KMS-11 (cell line): ENCODE measurements at regions not wholly inside any gene's neighbourhood (a gene's known extent, or its start where the extent isn't known, plus 50 kb on each side); places are given as distances from the start of the nearest gene placed in this dataset.

ENCODE experiments used
- H2AFZ ChIP-seq: fragments of 200-600 bp; sonication (generic); 2 replicates; pipeline ENCODE4 v1.6.1; 2016; ENCODE audit warnings: antibody characterized with exemption, mixed run types, low read depth
- H3K27ac ChIP-seq: fragments of 200-600 bp; sonication (generic); 2 replicates; pipeline ENCODE4 v1.6.1; 2016; ENCODE audit warnings: mild to moderate bottlenecking, mixed run types
- H3K27me3 ChIP-seq: fragments of 200-600 bp; sonication (generic); 2 replicates; pipeline ENCODE4 v1.6.1; 2017; ENCODE audit warnings: mild to moderate bottlenecking, low read depth, mixed run types, moderate library complexity; ENCODE audit not compliant: insufficient read depth
- H3K36me3 ChIP-seq: fragments of 200-600 bp; sonication (generic); 2 replicates; pipeline ENCODE4 v1.6.1; 2017; ENCODE audit warnings: mild to moderate bottlenecking, mixed run types; ENCODE audit not compliant: insufficient read depth
- H3K4me1 ChIP-seq: fragments of 200-600 bp; sonication (generic); 2 replicates; pipeline ENCODE4 v1.6.1; 2016; ENCODE audit warnings: mild to moderate bottlenecking, low read depth, mixed run types; ENCODE audit not compliant: poor library complexity, severe bottlenecking
- H3K4me2 ChIP-seq: fragments of 200-600 bp; sonication (generic); 2 replicates; pipeline ENCODE4 v1.7.0; 2016; ENCODE audit warnings: mild to moderate bottlenecking, mixed run types
- H3K4me3 ChIP-seq: fragments of 200-600 bp; sonication (generic); IDR thresholded peaks from 2 replicates; pipeline ENCODE4 v1.6.1; 2017; ENCODE audit warnings: low read depth, low read length, mixed read lengths; ENCODE audit not compliant: insufficient read depth
- H3K79me2 ChIP-seq: fragments of 200-600 bp; sonication (generic); 2 replicates; pipeline ENCODE4 v1.6.1; 2016; ENCODE audit warnings: low read depth, mixed run types; ENCODE audit not compliant: insufficient read depth
- H3K9ac ChIP-seq: fragments of 200-600 bp; sonication (generic); 2 replicates; pipeline ENCODE4 v1.6.1; 2016; ENCODE audit warnings: mild to moderate bottlenecking, mixed run types
- H4K20me1 ChIP-seq: fragments of 200-600 bp; sonication (generic); 2 replicates; pipeline ENCODE4 v1.6.1; 2016; ENCODE audit warnings: mild to moderate bottlenecking, mixed run types; ENCODE audit not compliant: insufficient read depth
- CTCF ChIP-seq: fragments of 200-600 bp; sonication (generic); conservative IDR thresholded peaks from 2 replicates; pipeline ENCODE4 v1.6.1; 2017; ENCODE audit warnings: low read depth, mild to moderate bottlenecking, antibody characterized with exemption, low read length, moderate library complexity, mixed read lengths

GRCh38 chr2:66173645-66174044 is 261.3 kb upstream of the MEIS1 start:
- H4K20me1 ChIP-seq = no peaks in the 10 kb centered on the region
- H3K27ac ChIP-seq = no peak overlapping the region
- H3K4me3 ChIP-seq = no peak overlapping the region
- no peaks in the 10 kb centered on the region for H3K27me3 ChIP-seq
- H3K36me3 ChIP-seq = no peaks in the 10 kb centered on the region
- no peak overlapping the region for H3K4me2 ChIP-seq
- H2AFZ ChIP-seq = no peak overlapping the region
- no peak for TF ChIP-seq CTCF
- no peaks in the 10 kb centered on the region for H3K79me2 ChIP-seq
- no peak overlapping the region for H3K9ac ChIP-seq
- no peaks in the 10 kb centered on the region for H3K4me1 ChIP-seq

- no peak overlapping the region for H2AFZ ChIP-seq
- H3K4me1 ChIP-seq = no peaks in the 10 kb centered on the region
- H3K79me2 ChIP-seq = no peaks in the 10 kb centered on the region
- H3K4me3 ChIP-seq = no peak overlapping the region
- no peaks in the 10 kb centered on the region for H3K27me3 ChIP-seq
- no peak overlapping the region for H3K4me2 ChIP-seq
- H3K36me3 ChIP-seq = no peaks in the 10 kb centered on the region
- TF ChIP-seq CTCF = no peak
- H4K20me1 ChIP-seq = no peaks in the 10 kb centered on the region
- no peak overlapping the region for H3K9ac ChIP-seq
- H3K27ac ChIP-seq = no peak overlapping the region
Measured at GRCh38 chr2:66171530-66171929, 263.4 kb upstream of the MEIS1 start.

GRCh38 chr2:66170744-66171330 is 264.1 kb upstream of the MEIS1 start:
- no peak overlapping the region for H3K4me2 ChIP-seq
- no peak overlapping the region for H3K9ac ChIP-seq
- H3K4me3 ChIP-seq = no peak overlapping the region
- H3K27ac ChIP-seq = no peak overlapping the region
- no peaks in the 10 kb centered on the region for H3K36me3 ChIP-seq
- TF ChIP-seq CTCF = no peak
- no peaks in the 10 kb centered on the region for H3K27me3 ChIP-seq
- no peaks in the 10 kb centered on the region for H3K79me2 ChIP-seq
- H2AFZ ChIP-seq = no peak overlapping the region
- H4K20me1 ChIP-seq = no peaks in the 10 kb centered on the region
- H3K4me1 ChIP-seq = no peaks in the 10 kb centered on the region

- no peak overlapping the region for H3K4me3 ChIP-seq
- TF ChIP-seq CTCF = no peak
- H4K20me1 ChIP-seq = no peaks in the 10 kb centered on the region
- H3K36me3 ChIP-seq = no peaks in the 10 kb centered on the region
- no peak overlapping the region for H3K4me2 ChIP-seq
- no peak overlapping the region for H3K9ac ChIP-seq
- no peak overlapping the region for H2AFZ ChIP-seq
- H3K27ac ChIP-seq = no peak overlapping the region
- no peaks in the 10 kb centered on the region for H3K79me2 ChIP-seq
- no peaks in the 10 kb centered on the region for H3K27me3 ChIP-seq
- no peaks in the 10 kb centered on the region for H3K4me1 ChIP-seq
Measured at GRCh38 chr2:66169076-66169475, 265.8 kb upstream of the MEIS1 start.

- Histone ChIP-seq H3K4me3 (no peak overlapping the region), H3K9ac (no peak overlapping the region), H3K36me3 (no peaks in the 10 kb centered on the region), H3K4me2 (no peak overlapping the region), H3K27ac (no peak overlapping the region), H2AFZ (no peak overlapping the region), H3K27me3 (no peaks in the 10 kb centered on the region), H3K4me1 (no peaks in the 10 kb centered on the region), H4K20me1 (no peaks in the 10 kb centered on the region), H3K79me2 (no peaks in the 10 kb centered on the region)
- no peak for TF ChIP-seq CTCF
Measured at GRCh38 chr2:66164470-66164869, 270.5 kb upstream of the MEIS1 start.
